ENCODE measurements at regions not wholly inside any gene's neighbourhood (a gene's known extent, or its start where the extent isn't known, plus 50 kb on each side); places are given as distances from the start of the nearest gene placed in this dataset.

- TF ChIP-seq CTCF (IDR thresholded peaks at IDR 0.05; ENCODE audit: low read length) (no peak), EZH2 (IDR thresholded peaks at IDR 0.05; ENCODE audit: borderline replicate concordance, low read length) (no peak)
Observed at GRCh38 chr10:121300723-121301122, 297.5 kb downstream of the FGFR2 start.
